HCT116 (cell line): ENCODE measurements at regions not wholly inside any gene's neighbourhood (a gene's known extent, or its start where the extent isn't known, plus 50 kb on each side); places are given as distances from the start of the nearest gene placed in this dataset.

ENCODE experiments used
- EZH2 ChIP-seq: fragments of 200-600 bp; sonication (generic); IDR thresholded peaks from 2 replicates; pipeline ENCODE4 v1.6.1; 2017; ENCODE audit warnings: antibody characterized with exemption, mixed run types
- EZH2phosphoT487 ChIP-seq: fragments of 200-600 bp; IDR thresholded peaks from 2 replicates; pipeline ENCODE4 v1.6.1; 2018; ENCODE audit warnings: antibody characterized with exemption, borderline replicate concordance
- JUND ChIP-seq: IDR thresholded peaks from 2 replicates; pipeline ENCODE4 v1.6.1; 2012
- POLR2A ChIP-seq: IDR thresholded peaks from 2 replicates; pipeline ENCODE4 v1.7.0; 2011; ENCODE audit warnings: borderline replicate concordance; ENCODE audit not compliant: insufficient read depth, insufficient read length; ENCODE audit errors: extremely low read depth
- SIN3A ChIP-seq: IDR thresholded peaks from 2 replicates; pipeline ENCODE4 v1.6.1; 2012; ENCODE audit warnings: low read depth
- TF ChIP-seq, protein P1 (sequence below): IDR thresholded peaks from 2 replicates; pipeline ENCODE4 v1.6.1; 2012
- TF ChIP-seq, protein P2 (sequence below), 3 experiments: fragments of 200-600 bp in 1 of 3; sonication (generic) in 1 of 3; IDR thresholded peaks in 2 of 3; conservative IDR thresholded peaks in 1 of 3; 2 replicates each; pipeline ENCODE4 v1.5.1; 2012 to 2017; ENCODE audit warnings: low read depth in 2 of 3, low read length in 2 of 3, antibody characterized with exemption in 1 of 3, borderline replicate concordance in 1 of 3, control low read depth in 1 of 3, mild to moderate bottlenecking in 1 of 3, mixed read lengths in 1 of 3, mixed run types in 1 of 3, moderate library complexity in 1 of 3; ENCODE audit not compliant: insufficient read depth in 1 of 3

DNA sequence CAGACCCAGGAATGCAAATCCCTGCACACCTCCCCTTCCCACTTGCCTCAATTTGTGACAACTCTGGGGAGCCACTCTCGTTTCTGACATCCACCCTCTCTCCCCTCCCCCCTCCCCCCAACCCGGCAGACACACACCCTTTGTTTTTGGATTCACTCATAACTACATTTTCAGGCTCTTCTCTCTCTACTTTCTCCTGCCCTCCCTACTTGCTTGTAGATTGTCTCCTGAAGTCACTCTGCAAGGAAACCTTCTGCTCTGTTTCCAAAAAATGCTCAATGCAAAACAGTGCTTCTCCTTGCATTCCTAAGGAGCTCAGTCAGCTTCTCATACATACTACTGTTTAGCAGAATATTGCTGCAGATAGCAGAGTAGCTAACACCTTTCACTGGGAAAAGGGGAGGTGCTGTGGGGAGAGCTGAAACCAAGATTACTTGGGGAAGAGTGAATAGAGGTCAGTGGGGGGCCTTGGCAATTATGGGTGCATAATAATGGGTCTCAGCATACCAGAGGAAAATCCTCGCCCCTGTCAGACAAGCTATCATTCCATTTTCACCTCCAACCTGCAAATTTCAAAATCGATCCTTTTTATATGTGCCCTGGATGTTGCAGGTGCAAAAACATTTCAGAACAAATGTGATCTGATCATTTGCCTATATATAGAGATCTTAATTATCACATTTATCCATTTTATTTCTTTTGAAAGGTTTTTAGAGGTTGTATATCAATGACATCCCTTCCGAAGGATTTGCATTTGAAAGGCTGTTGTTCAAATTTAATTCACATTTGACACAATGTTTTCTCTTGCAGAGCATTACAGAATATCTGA is 1860.7 kb upstream of the WWC1 start:
- no peak for TF ChIP-seq SIN3A
- TF ChIP-seq EZH2 = no peak
- TF ChIP-seq, protein P1, sequence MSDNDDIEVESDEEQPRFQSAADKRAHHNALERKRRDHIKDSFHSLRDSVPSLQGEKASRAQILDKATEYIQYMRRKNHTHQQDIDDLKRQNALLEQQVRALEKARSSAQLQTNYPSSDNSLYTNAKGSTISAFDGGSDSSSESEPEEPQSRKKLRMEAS = no peak
- no peak for TF ChIP-seq POLR2A
- no peak for TF ChIP-seq JUND
- TF ChIP-seq, protein P2, sequence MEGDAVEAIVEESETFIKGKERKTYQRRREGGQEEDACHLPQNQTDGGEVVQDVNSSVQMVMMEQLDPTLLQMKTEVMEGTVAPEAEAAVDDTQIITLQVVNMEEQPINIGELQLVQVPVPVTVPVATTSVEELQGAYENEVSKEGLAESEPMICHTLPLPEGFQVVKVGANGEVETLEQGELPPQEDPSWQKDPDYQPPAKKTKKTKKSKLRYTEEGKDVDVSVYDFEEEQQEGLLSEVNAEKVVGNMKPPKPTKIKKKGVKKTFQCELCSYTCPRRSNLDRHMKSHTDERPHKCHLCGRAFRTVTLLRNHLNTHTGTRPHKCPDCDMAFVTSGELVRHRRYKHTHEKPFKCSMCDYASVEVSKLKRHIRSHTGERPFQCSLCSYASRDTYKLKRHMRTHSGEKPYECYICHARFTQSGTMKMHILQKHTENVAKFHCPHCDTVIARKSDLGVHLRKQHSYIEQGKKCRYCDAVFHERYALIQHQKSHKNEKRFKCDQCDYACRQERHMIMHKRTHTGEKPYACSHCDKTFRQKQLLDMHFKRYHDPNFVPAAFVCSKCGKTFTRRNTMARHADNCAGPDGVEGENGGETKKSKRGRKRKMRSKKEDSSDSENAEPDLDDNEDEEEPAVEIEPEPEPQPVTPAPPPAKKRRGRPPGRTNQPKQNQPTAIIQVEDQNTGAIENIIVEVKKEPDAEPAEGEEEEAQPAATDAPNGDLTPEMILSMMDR (IDR thresholded peaks at IDR 0.05 in 2 of 3, conservative IDR thresholded peaks at IDR 0.05 in 1 of 3; ENCODE audit: borderline replicate concordance in 1 of 3, insufficient read depth in 1 of 3, low read depth in 2 of 3, low read length in 2 of 3) = no peak
- no peak for TF ChIP-seq EZH2phosphoT487
